PC-3 (cell line): ENCODE measurements at regions not wholly inside any gene's neighbourhood (a gene's known extent, or its start where the extent isn't known, plus 50 kb on each side); places are given as distances from the start of the nearest gene placed in this dataset.

Source experiments
- ATAC-seq: fragments of 200-7000 bp; cut with Tn5 transposase; 2 replicates; pipeline ENCODE4 v1.9.1; 2020; ENCODE audit warnings: mild to moderate bottlenecking, moderate library complexity
- BruUV-seq: library from RNA; stranded (reverse); fragments of 400-500 nt; replicated peaks from 2 replicates; lab custom pipeline; 2021; lab: Mats Ljungman, UMichigan
- CTCF ChIA-PET: fragments of 300-600 bp; sonication (Branson Sonifier 250); formaldehyde crosslinking; loops from one replicate; lab custom pipeline; 2022; ENCODE audit warnings: antibody characterized with exemption; lab: Charles Lee
- POLR2A ChIA-PET: fragments of 300-600 bp; sonication (Branson Sonifier 250); formaldehyde crosslinking; loops from one replicate; lab custom pipeline; 2022; ENCODE audit warnings: antibody characterized with exemption; ENCODE audit not compliant: unreplicated experiment; lab: Charles Lee
- DNase-seq: peaks from one replicate; pipeline ENCODE4 v3.0.0-alpha.2; 2015
- H2AFZ ChIP-seq: fragments of 300-600 bp; sonication (generic); 2 replicates; pipeline ENCODE4 v1.6.0; 2016; ENCODE audit warnings: antibody characterized with exemption, low read length
- H3F3A ChIP-seq: fragments of 300-600 bp; sonication (generic); one replicate; pipeline ENCODE4 v1.6.0; 2017; ENCODE audit warnings: antibody characterized with exemption, low read length, control low read depth, mild to moderate bottlenecking; ENCODE audit not compliant: unreplicated experiment
- H3K27ac ChIP-seq: fragments of 300-600 bp; sonication (generic); 2 replicates; pipeline ENCODE4 v1.5.1; 2016; ENCODE audit warnings: mild to moderate bottlenecking, low read length
- H3K27me3 ChIP-seq: fragments of 300-600 bp; sonication (generic); 2 replicates; pipeline ENCODE4 v1.6.1; 2016; ENCODE audit warnings: low read length, mixed read lengths
- H3K36me3 ChIP-seq: fragments of 300-600 bp; sonication (generic); 2 replicates; pipeline ENCODE4 v1.6.1; 2016; ENCODE audit warnings: low read depth, mixed run types, low read length, mixed read lengths
- H3K4me1 ChIP-seq: fragments of 300-600 bp; sonication (generic); 2 replicates; pipeline ENCODE4 v1.5.1; 2016; ENCODE audit warnings: low read length; ENCODE audit not compliant: insufficient read depth
- H3K4me2 ChIP-seq: fragments of 300-600 bp; sonication (generic); 2 replicates; pipeline ENCODE4 v1.6.0; 2016; ENCODE audit warnings: low read length
- H3K4me3 ChIP-seq: fragments of 300-600 bp; sonication (generic); 2 replicates; pipeline ENCODE4 v1.5.1; 2016; ENCODE audit warnings: mild to moderate bottlenecking, low read length, mixed read lengths
- H3K79me2 ChIP-seq: fragments of 300-600 bp; sonication (generic); 2 replicates; pipeline ENCODE4 v1.6.1; 2017; ENCODE audit warnings: low read length, mixed read lengths
- H3K9ac ChIP-seq: fragments of 300-600 bp; sonication (generic); 2 replicates; pipeline ENCODE4 v1.6.0; 2016; ENCODE audit warnings: mild to moderate bottlenecking, low read length
- H3K9me2 ChIP-seq: fragments of 300-600 bp; sonication (generic); replicated peaks from 2 replicates; pipeline ENCODE4 v1.6.1; 2016; ENCODE audit warnings: mixed run types, low read length, mixed read lengths
- H3K9me3 ChIP-seq: fragments of 300-600 bp; sonication (generic); 2 replicates; pipeline ENCODE4 v1.6.1; 2016; ENCODE audit warnings: low read length, mixed read lengths
- H4K20me1 ChIP-seq: fragments of 300-600 bp; sonication (generic); 2 replicates; pipeline ENCODE4 v1.6.1; 2016; ENCODE audit warnings: low read length, mixed read lengths
- CTCF ChIP-seq: fragments of 300-600 bp; sonication (generic); conservative IDR thresholded peaks from 2 replicates; pipeline ENCODE4 v1.5.1; 2017; ENCODE audit warnings: antibody characterized with exemption, low read depth, mild to moderate bottlenecking, low read length
- EZH2 ChIP-seq: fragments of 300-600 bp; sonication (generic); IDR thresholded peaks from one replicate; pipeline ENCODE4 v1.6.1; 2017; ENCODE audit warnings: antibody characterized with exemption, mild to moderate bottlenecking, low read length; ENCODE audit not compliant: unreplicated experiment
- EZH2phosphoT487 ChIP-seq: fragments of 300-600 bp; sonication (generic); IDR thresholded peaks from 2 replicates; pipeline ENCODE4 v1.6.1; 2018; ENCODE audit warnings: mild to moderate bottlenecking, antibody characterized with exemption, low read length, borderline replicate concordance
- intact Hi-C: fragments of 100-400 bp; cut with micrococcal nuclease; formaldehyde crosslinking; loops from 2 replicates; pipeline ENCODE4 v1.9.0; 2023

- Histone ChIP-seq H3K36me3 (no peaks in the 10 kb centered on the region), H3K9ac (no peak overlapping the region), H3K9me3 (no peaks in the 10 kb centered on the region), H3K4me1 (no peaks in the 10 kb centered on the region), H4K20me1 (no peaks in the 10 kb centered on the region), H3K9me2 (no peaks in the 10 kb centered on the region), H3K4me3 (no peak overlapping the region), H3K4me2 (no peak overlapping the region), H3F3A (no peaks in the 10 kb centered on the region), H2AFZ (no peak overlapping the region), H3K27ac (no peak overlapping the region), H3K27me3 (peaks cover 3% of the 10 kb centered on the region; the same call in 1 of the 2 replicates), H3K79me2 (no peaks in the 10 kb centered on the region)
- CTCF ChIA-PET: no interaction called here
- no TSS peak for BruUV-seq
- TF ChIP-seq EZH2phosphoT487: no peak
- TF ChIP-seq CTCF: no peak
- no peak for TF ChIP-seq EZH2
- DNase-seq (no peak), ATAC-seq (no peak)
- intact Hi-C loops: no loop called here
- POLR2A ChIA-PET: no interaction called here
These were observed 751.7 kb upstream of the WWC1 start for GRCh38 chr5:167539747-167540146.

GRCh38 chr5:167546270-167546669, 745.2 kb upstream of the WWC1 start:
- Histone ChIP-seq H3K9me3 (no peaks in the 10 kb centered on the region), H3K27me3 (0 out of 2 replicates have a peak, but pooled peaks cover 14% of the 10 kb centered on the region), H2AFZ (no peak overlapping the region), H3F3A (no peaks in the 10 kb centered on the region), H3K4me2 (no peak overlapping the region), H3K4me3 (no peak overlapping the region), H4K20me1 (no peaks in the 10 kb centered on the region), H3K36me3 (no peaks in the 10 kb centered on the region), H3K9ac (no peak overlapping the region), H3K9me2 (no peaks in the 10 kb centered on the region), H3K4me1 (no peaks in the 10 kb centered on the region), H3K27ac (no peak overlapping the region), H3K79me2 (no peaks in the 10 kb centered on the region)
- ATAC-seq (no peak), DNase-seq (no peak)
- intact Hi-C loops: no loop called here
- no peak for TF ChIP-seq CTCF
- TF ChIP-seq EZH2phosphoT487: no peak
- no peak for TF ChIP-seq EZH2
- CTCF ChIA-PET: no interaction called here
- no TSS peak for BruUV-seq
- POLR2A ChIA-PET: no interaction called here

GRCh38 chr5:167552356-167552755, 739.1 kb upstream of the WWC1 start:
- H2AFZ ChIP-seq: no peak overlapping the region
- TF ChIP-seq EZH2phosphoT487 (no peak), CTCF (no peak), EZH2 (no peak)
- DNase-seq: no peak

More at GRCh38 chr5:167552356-167552755, 739.1 kb upstream of the WWC1 start:
- peaks cover 33% of the 10 kb centered on the region; the same call in 1 of the 2 replicates for H3K27me3 ChIP-seq
- intact Hi-C loops: no loop called here
- no TSS peak for BruUV-seq
- H3K36me3 ChIP-seq: no peaks in the 10 kb centered on the region
- no peaks in the 10 kb centered on the region for H4K20me1 ChIP-seq
- CTCF ChIA-PET: no interaction called here
- POLR2A ChIA-PET: no interaction called here
- no peaks in the 10 kb centered on the region for H3F3A ChIP-seq
- H3K4me3 ChIP-seq: no peak overlapping the region
- ATAC-seq: no peak
- no peak overlapping the region for H3K9ac ChIP-seq
- H3K79me2 ChIP-seq: no peaks in the 10 kb centered on the region
- H3K4me2 ChIP-seq: no peak overlapping the region
- no peak overlapping the region for H3K27ac ChIP-seq
- no peaks in the 10 kb centered on the region for H3K9me3 ChIP-seq
- H3K4me1 ChIP-seq: no peaks in the 10 kb centered on the region
- no peaks in the 10 kb centered on the region for H3K9me2 ChIP-seq
